GM23338 (cell line): ENCODE measurements at regions not wholly inside any gene's neighbourhood (a gene's known extent, or its start where the extent isn't known, plus 50 kb on each side); places are given as distances from the start of the nearest gene placed in this dataset.

ENCODE experiments used
- CREB1 ChIP-seq: fragments of 250-450 bp; sonication (Bioruptor Pico); IDR thresholded peaks from 2 replicates; pipeline ENCODE4 v1.5.0; 2020; ENCODE audit warnings: low read depth, mild to moderate bottlenecking, moderate library complexity
- EZH2phosphoT487 ChIP-seq: fragments of 200-600 bp; sonication (generic); IDR thresholded peaks from one replicate; pipeline ENCODE4 v1.8.1; 2018; ENCODE audit warnings: antibody characterized with exemption; ENCODE audit not compliant: unreplicated experiment
- JUNB ChIP-seq: IDR thresholded peaks from one replicate; pipeline ENCODE4 v1.6.1; 2016; ENCODE audit warnings: antibody characterized with exemption; ENCODE audit not compliant: unreplicated experiment
- NANOG ChIP-seq: IDR thresholded peaks from 2 replicates; pipeline ENCODE4 v1.6.1; 2016; ENCODE audit warnings: antibody characterized with exemption, borderline replicate concordance
- POLR2AphosphoS5 ChIP-seq: IDR thresholded peaks from 2 replicates; pipeline ENCODE4 v1.6.1; 2016; ENCODE audit warnings: antibody characterized with exemption, low read depth
- REST ChIP-seq: IDR thresholded peaks from one replicate; pipeline ENCODE4 v1.6.1; 2018; ENCODE audit warnings: antibody characterized with exemption; ENCODE audit not compliant: unreplicated experiment
- ZNF114 ChIP-seq: fragments of 250-450 bp; sonication (Bioruptor Pico); IDR thresholded peaks from 2 replicates; pipeline ENCODE4 v1.5.0; 2020; ENCODE audit warnings: mild to moderate bottlenecking, moderate library complexity
- ZNF462 ChIP-seq: fragments of 250-450 bp; sonication (Bioruptor Pico); IDR thresholded peaks from 2 replicates; pipeline ENCODE4 v1.5.0; 2020; ENCODE audit warnings: mild to moderate bottlenecking, moderate library complexity

GRCh38 chr6:24064832-24065231 is 61.2 kb upstream of the NRSN1 start (continued):
- TF ChIP-seq ZNF462 (CRISPR knock-in tag) (no peak), ZNF114 (CRISPR knock-in tag) (no peak), JUNB (no peak), REST (no peak), EZH2phosphoT487 (no peak), POLR2AphosphoS5 (no peak), NANOG (no peak), CREB1 (CRISPR knock-in tag) (no peak)
